GM18868 (cell line): ENCODE measurements at regions not wholly inside any gene's neighbourhood (a gene's known extent, or its start where the extent isn't known, plus 50 kb on each side); places are given as distances from the start of the nearest gene placed in this dataset.

Experiments
- ATAC-seq: cut with Tn5 transposase; IDR thresholded peaks from one replicate; pipeline ENCODE4 v1.9.1; 2021; ENCODE audit warnings: mild to moderate bottlenecking, moderate library complexity; ENCODE audit not compliant: unreplicated experiment

GRCh38 chr15:31486506-31486905 is 159.9 kb downstream of the KLF13 start:
- ATAC-seq, result no peak

DNA sequence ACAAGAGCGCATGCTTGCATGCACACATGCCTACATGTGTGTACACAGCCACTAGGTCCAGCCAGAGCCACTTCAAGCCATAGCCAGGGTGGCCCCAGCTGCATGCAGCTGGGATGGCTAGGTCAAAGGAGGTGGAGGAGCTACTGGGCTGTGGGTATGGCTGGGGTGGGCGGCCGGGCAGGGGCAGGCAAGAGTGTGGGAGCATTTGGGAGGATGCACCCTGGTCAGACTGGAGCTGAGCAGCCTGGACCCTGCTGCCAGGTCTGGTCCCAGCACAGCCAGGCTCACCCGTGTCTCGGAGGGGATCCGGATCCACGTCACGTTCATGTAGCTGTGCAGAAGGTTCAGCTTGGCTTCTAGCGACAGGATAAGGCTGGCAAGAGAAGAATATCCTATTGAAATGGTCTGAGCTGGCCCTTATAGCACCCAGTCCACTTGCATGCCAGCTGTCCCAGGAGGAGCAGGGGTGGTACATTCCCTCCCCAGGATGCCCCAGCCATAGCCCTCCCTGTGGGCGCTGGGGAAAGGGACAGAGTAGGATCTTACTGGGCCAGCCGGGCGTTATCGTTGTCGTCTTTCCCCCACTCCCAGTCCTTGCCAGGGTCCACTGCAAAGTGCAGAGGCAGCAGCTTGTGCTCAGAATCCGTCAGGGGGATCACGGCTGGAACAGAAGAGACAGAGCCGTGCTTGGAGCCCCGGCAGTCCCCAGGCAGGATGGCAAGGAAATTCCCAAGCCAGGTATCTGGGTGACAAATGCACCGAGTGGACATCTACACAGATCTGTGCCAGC is 160.5 kb downstream of the KLF13 start:
- ATAC-seq, result no peak

GRCh38 chr15:31487811-31488436 is 161.3 kb downstream of the KLF13 start:
- peak; percentile 51 for ATAC-seq

- peak; percentile 52 for ATAC-seq
These were observed 162.0 kb downstream of the KLF13 start for GRCh38 chr15:31488437-31489204.

GRCh38 chr15:31489281-31489680 is 162.6 kb downstream of the KLF13 start:
- ATAC-seq, result no peak

- no peak for ATAC-seq
These were observed 163.4 kb downstream of the KLF13 start for GRCh38 chr15:31489801-31490646.

DNA sequence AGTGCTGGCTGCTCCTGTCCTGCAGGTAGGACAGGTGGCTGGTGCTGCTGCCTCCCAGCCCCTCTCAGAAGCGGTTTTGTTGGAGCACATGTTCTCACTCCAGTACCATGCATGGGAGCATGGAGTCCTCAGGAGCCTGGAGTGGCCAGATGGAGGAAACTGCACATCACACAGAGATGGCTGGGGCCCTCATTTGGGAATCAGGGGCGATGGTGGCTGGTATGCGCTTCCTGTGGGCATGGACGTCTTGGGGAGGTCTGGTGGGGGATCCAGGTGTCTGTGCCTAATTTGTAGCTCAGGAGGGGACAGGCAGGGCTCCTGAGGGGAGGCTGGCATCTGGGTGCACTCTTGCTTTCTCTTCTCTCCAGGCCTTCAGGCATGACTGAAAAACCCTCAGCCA is 168.2 kb downstream of the KLF13 start:
- ATAC-seq, result no peak

- ATAC-seq, result no peak
These were observed 168.6 kb downstream of the KLF13 start for GRCh38 chr15:31495281-31495680.

DNA sequence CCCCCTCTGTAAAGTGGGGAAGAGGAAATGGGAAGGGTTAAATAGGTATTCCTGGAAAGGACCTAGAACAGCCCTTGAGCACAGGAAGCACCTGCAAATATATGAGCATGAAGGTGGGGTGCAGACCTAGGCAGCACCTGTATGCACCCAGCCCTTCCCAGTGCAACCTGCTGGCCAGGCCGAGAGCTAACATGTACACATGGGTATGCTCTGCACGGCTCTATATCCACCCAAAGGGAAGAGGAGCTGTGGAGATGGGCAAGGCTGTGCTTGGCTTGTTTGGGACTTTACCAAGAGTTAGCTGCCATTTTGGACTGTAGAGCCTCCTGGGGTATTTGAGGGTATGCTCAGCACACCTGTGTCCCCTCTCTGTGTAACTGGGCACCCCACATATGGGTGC is 171.2 kb downstream of the KLF13 start:
- no peak for ATAC-seq

DNA sequence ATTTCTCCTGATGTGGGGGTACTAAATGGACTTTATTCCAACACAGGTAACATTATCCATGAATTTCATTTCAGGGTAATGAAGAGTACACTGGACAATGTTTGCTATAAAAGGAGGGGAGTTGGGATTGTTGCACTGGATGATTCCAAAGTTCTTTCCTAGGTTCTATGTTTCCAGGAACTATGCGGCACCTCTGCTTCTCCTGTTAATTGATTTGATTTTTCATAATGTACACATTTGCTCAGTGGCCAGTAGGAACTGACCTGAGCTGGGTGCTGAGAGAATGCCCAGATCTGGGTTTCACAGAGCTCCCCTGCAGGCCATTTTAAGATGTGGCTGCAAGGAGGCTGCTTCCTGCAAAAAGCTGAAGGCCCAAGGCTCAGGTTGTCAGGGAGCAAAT is 171.7 kb downstream of the KLF13 start:
- no peak for ATAC-seq

GRCh38 chr15:31498756-31499155 is 172.1 kb downstream of the KLF13 start:
- no peak for ATAC-seq

GRCh38 chr15:31499236-31499952 is 172.8 kb downstream of the KLF13 start:
- no peak for ATAC-seq

GRCh38 chr15:31499953-31500765 is 173.5 kb downstream of the KLF13 start:
- no peak for ATAC-seq

DNA sequence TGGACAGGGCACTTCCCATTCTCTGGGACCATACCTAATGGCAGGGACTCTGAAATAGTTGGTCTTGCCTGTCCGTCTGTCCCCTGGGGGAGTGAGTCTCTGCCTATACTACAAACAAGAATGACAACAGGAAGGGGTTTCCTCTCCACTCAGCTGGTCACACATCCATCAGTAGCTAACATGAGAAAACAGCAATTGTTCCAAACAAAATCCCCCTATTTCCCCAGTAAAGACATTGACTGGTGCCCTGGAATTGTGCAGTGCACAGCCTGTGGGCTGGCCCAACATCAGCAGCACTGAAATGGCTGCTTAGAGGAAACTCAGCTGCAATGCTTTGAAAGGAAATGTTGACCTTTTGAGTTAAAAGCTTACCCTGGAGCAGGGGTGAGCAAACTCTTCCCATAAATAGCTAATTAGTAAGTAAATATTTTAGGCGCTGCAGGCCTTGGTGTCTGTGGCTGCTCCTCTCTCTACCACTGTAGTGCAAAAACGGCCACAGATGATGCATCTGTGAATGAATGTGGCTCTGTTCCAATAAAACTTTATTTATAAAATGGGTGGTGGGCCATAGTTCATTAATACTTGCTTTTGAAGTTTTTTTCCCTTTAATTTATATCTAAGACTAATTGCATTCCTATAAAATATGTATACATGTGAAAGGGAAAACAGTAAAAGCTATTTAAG is 174.3 kb downstream of the KLF13 start:
- ATAC-seq, result no peak

DNA sequence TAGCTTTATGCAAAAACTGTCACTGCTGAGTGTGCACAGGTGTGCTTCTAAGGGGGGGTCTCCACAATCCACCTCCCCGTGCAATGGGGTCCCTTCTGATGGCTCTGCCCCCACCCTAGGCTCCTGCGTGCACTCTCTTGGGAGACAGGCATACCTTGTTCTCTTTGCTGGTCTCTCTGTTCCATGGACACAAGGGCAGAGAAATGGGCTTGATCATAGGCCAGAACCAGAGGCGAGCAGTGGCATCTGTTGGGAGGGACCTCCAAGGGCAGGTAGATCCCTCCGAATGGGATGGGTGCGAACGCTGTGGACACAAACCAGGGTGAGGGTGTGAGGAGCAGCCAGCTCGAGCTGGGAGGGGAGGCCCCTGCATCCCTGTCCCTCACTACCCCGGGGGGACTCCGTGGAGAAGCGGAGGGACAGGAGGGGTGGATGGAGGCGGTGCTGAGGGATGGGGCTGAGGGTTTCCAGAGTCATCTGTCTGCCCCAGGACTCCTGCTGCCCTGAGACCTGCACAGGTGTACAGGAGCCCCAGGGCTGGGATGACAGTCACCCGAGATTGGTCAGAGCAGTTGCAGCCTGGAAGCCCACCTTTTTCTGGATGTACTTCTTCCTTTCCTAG is 175.0 kb downstream of the KLF13 start:
- no peak for ATAC-seq

DNA sequence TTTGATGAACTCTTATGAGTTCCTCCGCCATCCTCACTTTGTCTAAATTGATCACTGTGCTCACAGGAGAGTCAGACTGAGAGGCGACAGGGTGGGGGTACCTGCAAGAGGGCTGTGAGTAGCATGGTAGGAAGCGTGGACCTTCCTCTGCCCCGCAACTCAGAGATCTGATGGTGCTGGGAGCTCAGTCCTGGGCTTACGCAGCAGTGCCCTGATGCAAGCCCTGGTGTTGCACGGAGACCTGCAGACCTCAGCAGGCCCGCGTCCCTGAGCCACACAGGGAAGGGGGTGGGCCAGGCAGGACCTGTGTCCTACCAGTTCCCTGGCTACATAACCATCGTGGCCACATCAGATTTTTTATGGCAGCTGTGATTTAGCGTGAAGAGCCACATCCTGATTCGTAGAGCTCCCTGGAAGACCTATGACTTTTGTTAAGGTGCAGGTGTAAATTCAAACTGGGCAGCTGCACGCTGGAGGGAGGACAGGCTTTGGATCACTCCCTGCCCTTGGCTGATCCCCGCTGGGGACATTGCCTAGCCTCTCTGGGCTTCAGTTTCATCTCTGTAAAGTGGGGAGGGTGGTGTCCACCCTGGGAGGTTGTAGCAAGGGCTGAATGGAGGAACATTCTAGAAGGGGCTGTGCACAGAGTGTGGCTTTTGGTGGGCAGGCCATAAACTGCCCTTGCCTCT is 176.1 kb downstream of the KLF13 start:
- no peak for ATAC-seq

DNA sequence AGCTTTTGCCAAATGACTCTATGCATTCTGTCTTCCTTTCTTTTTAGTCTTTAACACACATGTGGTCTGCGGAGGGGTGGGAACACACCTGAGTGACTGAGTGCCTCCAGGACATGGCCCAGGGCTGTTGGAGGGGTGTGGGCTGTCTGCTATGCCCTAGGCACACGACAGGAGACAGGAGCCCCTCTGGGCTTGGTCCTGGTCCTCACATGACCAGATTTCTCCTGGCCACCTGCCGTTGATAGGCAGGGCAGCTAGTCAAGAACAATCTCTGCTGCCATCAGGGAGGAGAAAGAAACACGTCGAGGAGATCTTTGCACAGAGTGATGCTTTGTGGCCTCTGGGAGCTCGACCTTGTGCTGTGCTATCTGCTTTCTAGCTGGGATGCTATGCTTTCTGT is 176.6 kb downstream of the KLF13 start:
- no peak for ATAC-seq
